Panc1 (cell line): ENCODE measurements at regions not wholly inside any gene's neighbourhood (a gene's known extent, or its start where the extent isn't known, plus 50 kb on each side); places are given as distances from the start of the nearest gene placed in this dataset.

Experiments used
- ATAC-seq: fragments of 200-7000 bp; cut with Tn5 transposase; 2 replicates; pipeline ENCODE4 v1.9.1; 2020; ENCODE audit warnings: mild to moderate bottlenecking, moderate library complexity
- BruUV-seq: library from RNA; stranded (reverse); fragments of 400-500 nt; replicated peaks from 2 replicates; lab custom pipeline; 2021; lab: Mats Ljungman, UMichigan
- CTCF ChIA-PET: fragments of 300-600 bp; sonication (Branson Sonifier 250); formaldehyde crosslinking; loops from one replicate; lab custom pipeline; 2022; ENCODE audit warnings: antibody characterized with exemption; lab: Charles Lee
- POLR2A ChIA-PET: fragments of 300-600 bp; sonication (Branson Sonifier 250); formaldehyde crosslinking; loops from one replicate; lab custom pipeline; 2022; ENCODE audit warnings: antibody characterized with exemption; lab: Charles Lee
- DNase-seq: peaks from one replicate; pipeline ENCODE4 v3.0.0-alpha.2; 2010; ENCODE audit warnings: low read depth, low spot score
- H3K27ac ChIP-seq: 2 replicates; pipeline ENCODE4 v1.5.1; 2011; ENCODE audit warnings: mild to moderate bottlenecking, low read length, inconsistent platforms
- H3K27me3 ChIP-seq: fragments of 200-500 bp; sonication (Bioruptor generic); 2 replicates; pipeline ENCODE4 v1.6.0; 2014; ENCODE audit warnings: low read length, inconsistent platforms; ENCODE audit not compliant: control insufficient read depth, insufficient read depth
- H3K36me3 ChIP-seq: fragments of 200-500 bp; sonication (Bioruptor generic); 2 replicates; pipeline ENCODE4 v1.5.1; 2014; ENCODE audit warnings: inconsistent platforms, mild to moderate bottlenecking, low read length, moderate library complexity; ENCODE audit not compliant: control insufficient read depth, insufficient read depth
- H3K4me1 ChIP-seq: 2 replicates; pipeline ENCODE4 v1.5.1; 2011; ENCODE audit warnings: inconsistent platforms, mild to moderate bottlenecking, low read length, moderate library complexity; ENCODE audit not compliant: control insufficient read depth, insufficient read depth
- H3K4me3 ChIP-seq, 2 experiments: 2 replicates each; pipeline ENCODE4 v1.5.1; 2011 to 2012; ENCODE audit warnings: low read depth in 2 of 2, low read length in 2 of 2, mild to moderate bottlenecking in 2 of 2, inconsistent platforms in 1 of 2, moderate library complexity in 1 of 2
- H3K9me3 ChIP-seq: fragments of 200-500 bp; sonication (Bioruptor generic); 2 replicates; pipeline ENCODE4 v1.5.1; 2014; ENCODE audit warnings: low read depth, mild to moderate bottlenecking, inconsistent platforms, low read length, moderate library complexity; ENCODE audit not compliant: control insufficient read depth, insufficient read depth
- POLR2AphosphoS5 ChIP-seq: IDR thresholded peaks from 2 replicates; pipeline ENCODE4 v1.6.1; 2012; ENCODE audit warnings: mild to moderate bottlenecking, low read depth, low read length, moderate library complexity
- SIN3A ChIP-seq: IDR thresholded peaks from 2 replicates; pipeline ENCODE4 v1.6.1; 2012; ENCODE audit warnings: low read depth, mild to moderate bottlenecking, low read length, moderate library complexity, borderline replicate concordance; ENCODE audit not compliant: insufficient read depth
- TCF7L2 ChIP-seq: IDR thresholded peaks from 2 replicates; pipeline ENCODE4 v1.6.1; 2011; ENCODE audit warnings: mild to moderate bottlenecking, low read depth, low read length, inconsistent platforms
- in situ Hi-C: cut with HindIII; loops from 2 replicates; pipeline ENCODE4 v1.10.0; 2016; ENCODE audit warnings: low sequenced_read_pairs, low pct_unique_long_range_greater_than_20kb
- intact Hi-C: fragments of 100-400 bp; cut with micrococcal nuclease; formaldehyde crosslinking; loops from one replicate; pipeline ENCODE4 v1.10.0; 2022; ENCODE audit not compliant: unreplicated experiment
- TF ChIP-seq, protein P1 (sequence below): fragments of 450-650 bp; IDR thresholded peaks from 2 replicates; pipeline ENCODE4 v1.5.1; 2017; ENCODE audit warnings: mild to moderate bottlenecking
- TF ChIP-seq, protein P2 (sequence below), 2 experiments: IDR thresholded peaks; 2 replicates each; pipeline ENCODE4 v1.6.1; 2011 to 2012; ENCODE audit warnings: low read depth in 2 of 2, control low read depth in 1 of 2, low read length in 1 of 2, mild to moderate bottlenecking in 1 of 2, moderate library complexity in 1 of 2; ENCODE audit not compliant: insufficient read depth in 1 of 2

DNA sequence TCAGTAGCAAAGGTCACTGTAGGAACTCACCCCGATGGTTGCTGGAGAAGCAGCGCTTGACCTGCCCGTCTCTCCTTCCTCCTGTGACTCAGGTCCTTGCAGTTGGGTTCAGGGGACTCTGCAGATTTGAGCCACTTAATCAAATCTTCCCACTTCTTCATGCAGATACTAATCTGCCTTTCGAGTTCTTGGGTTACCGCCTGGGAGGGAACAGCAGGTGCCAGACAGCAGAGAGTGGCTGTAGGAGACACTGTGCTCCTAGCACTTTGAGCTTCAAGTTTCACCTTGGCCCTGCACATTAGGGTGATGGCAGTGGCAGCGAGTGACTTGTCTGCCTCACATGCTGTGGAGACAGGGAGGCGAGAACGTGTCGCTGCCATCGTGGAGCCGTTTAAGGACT, 478.3 kb downstream of the PSAT1 start:
- no peaks in the 10 kb centered on the region for H3K4me1 ChIP-seq
- ChIA-PET CTCF (no interaction called here), POLR2A (no interaction called here)
- H3K27me3 ChIP-seq, result no peaks in the 10 kb centered on the region
- H3K4me3 ChIP-seq, result no peak overlapping the region
- H3K27ac ChIP-seq, result no peak overlapping the region
- H3K36me3 ChIP-seq, result no peaks in the 10 kb centered on the region
- no TSS peak for BruUV-seq
- no peaks in the 10 kb centered on the region for H3K9me3 ChIP-seq
- intact Hi-C loops, result no loop called here
- DNase-seq, result no peak
- no peak for ATAC-seq
- TF ChIP-seq, protein P1, sequence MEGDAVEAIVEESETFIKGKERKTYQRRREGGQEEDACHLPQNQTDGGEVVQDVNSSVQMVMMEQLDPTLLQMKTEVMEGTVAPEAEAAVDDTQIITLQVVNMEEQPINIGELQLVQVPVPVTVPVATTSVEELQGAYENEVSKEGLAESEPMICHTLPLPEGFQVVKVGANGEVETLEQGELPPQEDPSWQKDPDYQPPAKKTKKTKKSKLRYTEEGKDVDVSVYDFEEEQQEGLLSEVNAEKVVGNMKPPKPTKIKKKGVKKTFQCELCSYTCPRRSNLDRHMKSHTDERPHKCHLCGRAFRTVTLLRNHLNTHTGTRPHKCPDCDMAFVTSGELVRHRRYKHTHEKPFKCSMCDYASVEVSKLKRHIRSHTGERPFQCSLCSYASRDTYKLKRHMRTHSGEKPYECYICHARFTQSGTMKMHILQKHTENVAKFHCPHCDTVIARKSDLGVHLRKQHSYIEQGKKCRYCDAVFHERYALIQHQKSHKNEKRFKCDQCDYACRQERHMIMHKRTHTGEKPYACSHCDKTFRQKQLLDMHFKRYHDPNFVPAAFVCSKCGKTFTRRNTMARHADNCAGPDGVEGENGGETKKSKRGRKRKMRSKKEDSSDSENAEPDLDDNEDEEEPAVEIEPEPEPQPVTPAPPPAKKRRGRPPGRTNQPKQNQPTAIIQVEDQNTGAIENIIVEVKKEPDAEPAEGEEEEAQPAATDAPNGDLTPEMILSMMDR, result no peak
- TF ChIP-seq TCF7L2 (no peak), POLR2AphosphoS5 (no peak), SIN3A (no peak)
- TF ChIP-seq, protein P2, sequence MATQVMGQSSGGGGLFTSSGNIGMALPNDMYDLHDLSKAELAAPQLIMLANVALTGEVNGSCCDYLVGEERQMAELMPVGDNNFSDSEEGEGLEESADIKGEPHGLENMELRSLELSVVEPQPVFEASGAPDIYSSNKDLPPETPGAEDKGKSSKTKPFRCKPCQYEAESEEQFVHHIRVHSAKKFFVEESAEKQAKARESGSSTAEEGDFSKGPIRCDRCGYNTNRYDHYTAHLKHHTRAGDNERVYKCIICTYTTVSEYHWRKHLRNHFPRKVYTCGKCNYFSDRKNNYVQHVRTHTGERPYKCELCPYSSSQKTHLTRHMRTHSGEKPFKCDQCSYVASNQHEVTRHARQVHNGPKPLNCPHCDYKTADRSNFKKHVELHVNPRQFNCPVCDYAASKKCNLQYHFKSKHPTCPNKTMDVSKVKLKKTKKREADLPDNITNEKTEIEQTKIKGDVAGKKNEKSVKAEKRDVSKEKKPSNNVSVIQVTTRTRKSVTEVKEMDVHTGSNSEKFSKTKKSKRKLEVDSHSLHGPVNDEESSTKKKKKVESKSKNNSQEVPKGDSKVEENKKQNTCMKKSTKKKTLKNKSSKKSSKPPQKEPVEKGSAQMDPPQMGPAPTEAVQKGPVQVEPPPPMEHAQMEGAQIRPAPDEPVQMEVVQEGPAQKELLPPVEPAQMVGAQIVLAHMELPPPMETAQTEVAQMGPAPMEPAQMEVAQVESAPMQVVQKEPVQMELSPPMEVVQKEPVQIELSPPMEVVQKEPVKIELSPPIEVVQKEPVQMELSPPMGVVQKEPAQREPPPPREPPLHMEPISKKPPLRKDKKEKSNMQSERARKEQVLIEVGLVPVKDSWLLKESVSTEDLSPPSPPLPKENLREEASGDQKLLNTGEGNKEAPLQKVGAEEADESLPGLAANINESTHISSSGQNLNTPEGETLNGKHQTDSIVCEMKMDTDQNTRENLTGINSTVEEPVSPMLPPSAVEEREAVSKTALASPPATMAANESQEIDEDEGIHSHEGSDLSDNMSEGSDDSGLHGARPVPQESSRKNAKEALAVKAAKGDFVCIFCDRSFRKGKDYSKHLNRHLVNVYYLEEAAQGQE (IDR thresholded peaks at IDR 0.05; ENCODE audit: insufficient read depth in 1 of 2, low read depth in 2 of 2, low read length in 1 of 2), result no peak
- in situ Hi-C loops, result no loop called here

DNA sequence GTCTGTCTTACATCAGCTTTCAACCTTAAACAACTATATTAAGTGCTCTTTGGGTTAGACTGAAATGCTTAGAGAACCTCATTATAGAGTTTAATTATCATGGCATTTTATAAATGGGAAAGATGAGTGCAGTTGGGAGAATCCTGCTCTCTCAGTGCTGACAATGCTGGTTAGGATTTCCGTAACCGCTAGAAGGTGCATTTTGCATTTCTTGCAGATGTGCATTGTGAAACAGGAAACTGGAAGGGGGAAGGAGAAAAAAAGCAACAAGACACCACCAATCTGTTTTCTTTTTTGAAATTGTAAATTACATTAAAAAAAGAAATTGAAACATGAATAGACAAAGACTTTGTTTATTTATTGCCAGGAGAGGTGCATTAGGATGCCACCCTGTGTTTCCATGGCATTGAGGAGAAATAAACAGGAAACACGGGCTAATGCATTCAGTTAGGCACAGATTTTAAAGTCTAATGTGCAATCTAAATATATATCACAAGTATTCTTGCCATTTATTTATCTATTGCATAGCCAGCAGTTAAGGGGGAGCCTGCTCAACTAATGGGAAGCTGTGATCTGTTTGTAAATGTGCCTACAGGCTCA, 478.9 kb downstream of the PSAT1 start:
- Histone ChIP-seq H3K4me3 (no peak overlapping the region), H3K36me3 (no peaks in the 10 kb centered on the region), H3K27me3 (no peaks in the 10 kb centered on the region), H3K4me1 (no peaks in the 10 kb centered on the region), H3K9me3 (no peaks in the 10 kb centered on the region), H3K27ac (no peak overlapping the region)
- POLR2A ChIA-PET, result no interaction called here
- ATAC-seq (no peak), DNase-seq (no peak)
- no TSS peak for BruUV-seq
- CTCF ChIA-PET, result no interaction called here
- no peak for TF ChIP-seq SIN3A
- no peak for TF ChIP-seq POLR2AphosphoS5
- TF ChIP-seq, protein P2 (IDR thresholded peaks at IDR 0.05; ENCODE audit: insufficient read depth in 1 of 2, low read depth in 2 of 2, low read length in 1 of 2), result no peak
- TF ChIP-seq, protein P1, result no peak
- TF ChIP-seq TCF7L2, result no peak
- in situ Hi-C loops, result no loop called here
- intact Hi-C loops, result no loop called here
